DND-41 (cell line): ENCODE measurements at regions not wholly inside any gene's neighbourhood (a gene's known extent, or its start where the extent isn't known, plus 50 kb on each side); places are given as distances from the start of the nearest gene placed in this dataset.
"Not testable (repeated sequence)": the region's sequence is repeated elsewhere in the genome, so short reads cannot be mapped to it uniquely, and the experiment has no call there.

ENCODE experiments used
- ATAC-seq: fragments of 200-7000 bp; cut with Tn5 transposase; 3 replicates; pipeline ENCODE4 v1.9.1; 2021; ENCODE audit warnings: low read depth; ENCODE audit not compliant: insufficient read depth
- DNase-seq: peaks from one replicate; pipeline ENCODE4 v3.0.0-alpha.2; 2020
- H2AFZ ChIP-seq: 2 replicates; pipeline ENCODE4 v1.6.0; 2012; ENCODE audit warnings: low read depth, low read length
- H3K27ac ChIP-seq: 2 replicates; pipeline ENCODE4 v1.5.1; 2012; ENCODE audit warnings: low read length, inconsistent platforms
- H3K27me3 ChIP-seq: fragments of 200-600 bp; sonication (generic); 2 replicates; pipeline ENCODE4 v1.6.0; 2012; ENCODE audit warnings: low read length, mild to moderate bottlenecking, inconsistent platforms; ENCODE audit not compliant: insufficient read depth, poor library complexity
- H3K36me3 ChIP-seq: 2 replicates; pipeline ENCODE4 v1.5.1; 2012; ENCODE audit warnings: low read length, inconsistent platforms; ENCODE audit not compliant: insufficient read depth
- H3K4me1 ChIP-seq: 2 replicates; pipeline ENCODE4 v1.5.1; 2012; ENCODE audit warnings: mild to moderate bottlenecking, low read length; ENCODE audit not compliant: insufficient read depth
- H3K4me2 ChIP-seq: 2 replicates; pipeline ENCODE4 v1.6.0; 2012; ENCODE audit warnings: mild to moderate bottlenecking, moderate library complexity, low read length, inconsistent platforms; ENCODE audit not compliant: insufficient read depth
- H3K4me3 ChIP-seq, 2 experiments: fragments of 200-600 bp in 1 of 2; shearing (Covaris generic) in 1 of 2; 2 replicates each; pipeline ENCODE4 v1.5.1; 2012 to 2016; ENCODE audit warnings: inconsistent platforms in 2 of 2, low read length in 2 of 2, mild to moderate bottlenecking in 2 of 2, low read depth in 1 of 2, moderate library complexity in 1 of 2
- H3K79me2 ChIP-seq: 2 replicates; pipeline ENCODE4 v1.6.0; 2012; ENCODE audit warnings: low read length, inconsistent platforms; ENCODE audit not compliant: insufficient read depth
- H3K9ac ChIP-seq: 2 replicates; pipeline ENCODE4 v1.6.0; 2012; ENCODE audit warnings: low read depth, mild to moderate bottlenecking, inconsistent platforms, low read length, moderate library complexity
- H3K9me3 ChIP-seq: 2 replicates; pipeline ENCODE4 v1.5.1; 2012; ENCODE audit warnings: low read length, moderate library complexity, mild to moderate bottlenecking, inconsistent platforms; ENCODE audit not compliant: insufficient read depth, severe bottlenecking
- H4K20me1 ChIP-seq: 2 replicates; pipeline ENCODE4 v1.6.0; 2012; ENCODE audit warnings: low read length; ENCODE audit not compliant: insufficient read depth
- CTCF ChIP-seq: IDR thresholded peaks from 2 replicates; pipeline ENCODE4 v1.5.1; 2012; ENCODE audit warnings: borderline replicate concordance, low read length, moderate library complexity, mild to moderate bottlenecking; ENCODE audit not compliant: poor library complexity, severe bottlenecking; ENCODE audit errors: extremely low read depth
- EZH2 ChIP-seq: IDR thresholded peaks from 3 replicates; pipeline ENCODE4 v1.6.1; 2012; ENCODE audit warnings: borderline replicate concordance, low read depth, mild to moderate bottlenecking, moderate library complexity, low read length, inconsistent platforms; ENCODE audit not compliant: severe bottlenecking

- DNase-seq (no peak), ATAC-seq (no peak)
- no peaks in the 10 kb centered on the region for H3K9me3 ChIP-seq
- no peak overlapping the region for H3K9ac ChIP-seq
- H2AFZ ChIP-seq, result no peak overlapping the region
- no peak overlapping the region for H3K4me2 ChIP-seq
- no peaks in the 10 kb centered on the region for H3K36me3 ChIP-seq
- no peaks in the 10 kb centered on the region for H3K27me3 ChIP-seq
- H3K4me3 ChIP-seq, result no peak overlapping the region
- TF ChIP-seq EZH2 (no peak), CTCF (no peak)
- H3K79me2 ChIP-seq, result no peaks in the 10 kb centered on the region
- H4K20me1 ChIP-seq, result no peaks in the 10 kb centered on the region
- no peaks in the 10 kb centered on the region for H3K4me1 ChIP-seq
- no peak overlapping the region for H3K27ac ChIP-seq
These were observed 810.4 kb downstream of the TRAM1L1 start for GRCh38 chr4:116275006-116275405.

- Histone ChIP-seq H4K20me1 (no peaks in the 10 kb centered on the region), H2AFZ (no peak overlapping the region), H3K4me1 (no peaks in the 10 kb centered on the region), H3K4me3 (no peak overlapping the region), H3K36me3 (no peaks in the 10 kb centered on the region), H3K79me2 (no peaks in the 10 kb centered on the region), H3K4me2 (no peak overlapping the region), H3K9me3 (no peaks in the 10 kb centered on the region), H3K27ac (no peak overlapping the region), H3K9ac (no peak overlapping the region), H3K27me3 (no peaks in the 10 kb centered on the region)
- TF ChIP-seq EZH2 (no peak), CTCF (no peak)
- no peak for ATAC-seq
- DNase-seq, result no peak
These were observed 813.0 kb downstream of the TRAM1L1 start for GRCh38 chr4:116272336-116272735.

GRCh38 chr4:116260931-116261330 is 824.4 kb downstream of the TRAM1L1 start:
- ATAC-seq, DNase-seq, H3K79me2 ChIP-seq: not testable (repeated sequence)

GRCh38 chr4:116244771-116245170 is 840.6 kb downstream of the TRAM1L1 start:
- Histone ChIP-seq H3K9me3 (no peaks in the 10 kb centered on the region), H2AFZ (no peak overlapping the region), H3K4me2 (no peak overlapping the region), H3K4me1 (no peaks in the 10 kb centered on the region), H4K20me1 (no peaks in the 10 kb centered on the region), H3K79me2 (no peaks in the 10 kb centered on the region), H3K27me3 (no peaks in the 10 kb centered on the region), H3K9ac (no peak overlapping the region), H3K27ac (no peak overlapping the region), H3K36me3 (no peaks in the 10 kb centered on the region), H3K4me3 (no peak overlapping the region)
- no peak for TF ChIP-seq EZH2
- TF ChIP-seq CTCF, result no peak
- ATAC-seq (no peak), DNase-seq (no peak)

More at GRCh38 chr4:116260931-116261330, 824.4 kb downstream of the TRAM1L1 start:
- H3K9me3 ChIP-seq, result peaks cover 13% of the 10 kb centered on the region
- H3K27ac ChIP-seq, H3K36me3 ChIP-seq, H4K20me1 ChIP-seq, H3K27me3 ChIP-seq, H3K9ac ChIP-seq, H3K4me3 ChIP-seq, H3K4me2 ChIP-seq, H2AFZ ChIP-seq, H3K4me1 ChIP-seq: not testable (repeated sequence)
